ENCODE measurements at regions not wholly inside any gene's neighbourhood (a gene's known extent, or its start where the extent isn't known, plus 50 kb on each side); places are given as distances from the start of the nearest gene placed in this dataset.

GRCh38 chr13:72139192-72139591 lies 272.2 kb upstream of the DACH1 start:
- TF ChIP-seq EZH2 (IDR thresholded peaks at IDR 0.05; ENCODE audit: borderline replicate concordance, low read depth, low read length, poor library complexity, severe bottlenecking) (no peak), CTCF (conservative IDR thresholded peaks at IDR 0.05; ENCODE audit: low read depth, low read length) (no peak)
